GM23338 (cell line): ENCODE measurements at regions not wholly inside any gene's neighbourhood (a gene's known extent, or its start where the extent isn't known, plus 50 kb on each side); places are given as distances from the start of the nearest gene placed in this dataset.

Source experiments
- ATAC-seq: fragments of 200-7000 bp; cut with Tn5 transposase; 3 replicates; pipeline ENCODE4 v1.9.1; 2020
- DNase-seq: peaks from one replicate; pipeline ENCODE4 v3.0.0-alpha.2; 2015; ENCODE audit warnings: low spot score
- H2AFZ ChIP-seq: fragments of 200-600 bp; sonication (generic); 2 replicates; pipeline ENCODE4 v1.8.0; 2016; ENCODE audit warnings: antibody characterized with exemption, mild to moderate bottlenecking, moderate library complexity
- H3F3A ChIP-seq: fragments of 200-600 bp; sonication (generic); replicated peaks from 2 replicates; pipeline ENCODE4 v1.8.0; 2017; ENCODE audit warnings: antibody characterized with exemption, mixed run types, low read depth
- H3K27ac ChIP-seq: fragments of 200-600 bp; sonication (generic); 2 replicates; pipeline ENCODE4 v1.6.1; 2016; ENCODE audit warnings: low read depth
- H3K27me3 ChIP-seq: fragments of 200-600 bp; sonication (generic); 2 replicates; pipeline ENCODE4 v1.8.0; 2016; ENCODE audit warnings: mild to moderate bottlenecking, mixed run types, moderate library complexity; ENCODE audit not compliant: insufficient read depth
- H3K36me3 ChIP-seq: fragments of 200-600 bp; sonication (generic); 2 replicates; pipeline ENCODE4 v1.8.0; 2016; ENCODE audit warnings: mild to moderate bottlenecking; ENCODE audit not compliant: insufficient read depth
- H3K4me1 ChIP-seq: fragments of 200-600 bp; sonication (generic); 2 replicates; pipeline ENCODE4 v1.8.0; 2016; ENCODE audit warnings: mild to moderate bottlenecking, moderate library complexity; ENCODE audit not compliant: insufficient read depth
- H3K4me2 ChIP-seq: fragments of 200-600 bp; sonication (generic); 2 replicates; pipeline ENCODE4 v1.7.1; 2017; ENCODE audit warnings: mixed run types
- H3K4me3 ChIP-seq: fragments of 200-600 bp; sonication (generic); 2 replicates; pipeline ENCODE4 v1.6.1; 2016; ENCODE audit warnings: mixed run types
- H3K79me2 ChIP-seq: fragments of 200-600 bp; sonication (generic); replicated peaks from 2 replicates; pipeline ENCODE4 v1.8.0; 2017; ENCODE audit warnings: mild to moderate bottlenecking; ENCODE audit not compliant: insufficient read depth
- H3K9me2 ChIP-seq: fragments of 200-600 bp; sonication (generic); 2 replicates; pipeline ENCODE4 v1.8.0; 2017; ENCODE audit not compliant: insufficient read depth
- H4K20me1 ChIP-seq: fragments of 200-600 bp; sonication (generic); replicated peaks from 2 replicates; pipeline ENCODE4 v1.8.0; 2017; ENCODE audit warnings: mild to moderate bottlenecking; ENCODE audit not compliant: insufficient read depth
- H3K27ac Mint-ChIP-seq: 2 replicates; pipeline ENCODE4 v1.8.0; 2020; ENCODE audit warnings: inconsistent platforms, mild to moderate bottlenecking, moderate library complexity, mixed read lengths
- H3K27me3 Mint-ChIP-seq: 3 replicates; pipeline ENCODE4 v1.8.0; 2022; ENCODE audit warnings: low read depth, mild to moderate bottlenecking, moderate library complexity, mixed read lengths, inconsistent platforms; ENCODE audit not compliant: insufficient read depth, poor library complexity
- H3K36me3 Mint-ChIP-seq: 3 replicates; pipeline ENCODE4 v1.8.0; 2021; ENCODE audit warnings: low read depth, mild to moderate bottlenecking, inconsistent platforms, moderate library complexity, mixed read lengths
- H3K4me1 Mint-ChIP-seq: 3 replicates; pipeline ENCODE4 v1.8.0; 2020; ENCODE audit warnings: mild to moderate bottlenecking, inconsistent platforms, mixed read lengths
- H3K4me3 Mint-ChIP-seq: 3 replicates; pipeline ENCODE4 v1.8.0; 2021; ENCODE audit warnings: moderate library complexity, mild to moderate bottlenecking, inconsistent platforms, mixed read lengths
- H3K9me3 Mint-ChIP-seq: 3 replicates; pipeline ENCODE4 v1.8.0; 2020; ENCODE audit warnings: moderate library complexity, mild to moderate bottlenecking, inconsistent platforms, mixed read lengths
- CREB1 ChIP-seq: fragments of 250-450 bp; sonication (Bioruptor Pico); IDR thresholded peaks from 2 replicates; pipeline ENCODE4 v1.5.0; 2020; ENCODE audit warnings: low read depth, mild to moderate bottlenecking, moderate library complexity
- EZH2 ChIP-seq: fragments of 200-600 bp; sonication (generic); IDR thresholded peaks from one replicate; pipeline ENCODE4 v1.8.0; 2017; ENCODE audit warnings: antibody characterized with exemption, mild to moderate bottlenecking, low read depth; ENCODE audit not compliant: unreplicated experiment
- EZH2phosphoT487 ChIP-seq: fragments of 200-600 bp; sonication (generic); IDR thresholded peaks from one replicate; pipeline ENCODE4 v1.8.1; 2018; ENCODE audit warnings: antibody characterized with exemption; ENCODE audit not compliant: unreplicated experiment
- JUNB ChIP-seq: IDR thresholded peaks from one replicate; pipeline ENCODE4 v1.6.1; 2016; ENCODE audit warnings: antibody characterized with exemption; ENCODE audit not compliant: unreplicated experiment
- NANOG ChIP-seq: IDR thresholded peaks from 2 replicates; pipeline ENCODE4 v1.6.1; 2016; ENCODE audit warnings: antibody characterized with exemption, borderline replicate concordance
- POLR2AphosphoS5 ChIP-seq: IDR thresholded peaks from 2 replicates; pipeline ENCODE4 v1.6.1; 2016; ENCODE audit warnings: antibody characterized with exemption, low read depth
- STAT1 ChIP-seq: IDR thresholded peaks from one replicate; pipeline ENCODE4 v1.6.1; 2016; ENCODE audit warnings: antibody characterized with exemption; ENCODE audit not compliant: unreplicated experiment
- ZNF114 ChIP-seq: fragments of 250-450 bp; sonication (Bioruptor Pico); IDR thresholded peaks from 2 replicates; pipeline ENCODE4 v1.5.0; 2020; ENCODE audit warnings: mild to moderate bottlenecking, moderate library complexity
- ZNF331 ChIP-seq: fragments of 250-450 bp; sonication (Bioruptor Pico); IDR thresholded peaks from 2 replicates; pipeline ENCODE4 v1.5.0; 2020; ENCODE audit warnings: low read depth, mild to moderate bottlenecking, moderate library complexity
- TF ChIP-seq, protein P1 (sequence below), 2 experiments: fragments of 200-600 bp in 1 of 2; sonication (generic) in 1 of 2; conservative IDR thresholded peaks; 2 replicates each; pipeline versions ENCODE4 v1.5.1 to v1.6.1; 2016 to 2017; ENCODE audit warnings: antibody characterized with exemption in 2 of 2, low read depth in 2 of 2, mild to moderate bottlenecking in 2 of 2, moderate library complexity in 1 of 2
- TF ChIP-seq, protein P2 (sequence below): IDR thresholded peaks from one replicate; pipeline ENCODE4 v1.6.1; 2018; ENCODE audit warnings: antibody characterized with exemption; ENCODE audit not compliant: unreplicated experiment

DNA sequence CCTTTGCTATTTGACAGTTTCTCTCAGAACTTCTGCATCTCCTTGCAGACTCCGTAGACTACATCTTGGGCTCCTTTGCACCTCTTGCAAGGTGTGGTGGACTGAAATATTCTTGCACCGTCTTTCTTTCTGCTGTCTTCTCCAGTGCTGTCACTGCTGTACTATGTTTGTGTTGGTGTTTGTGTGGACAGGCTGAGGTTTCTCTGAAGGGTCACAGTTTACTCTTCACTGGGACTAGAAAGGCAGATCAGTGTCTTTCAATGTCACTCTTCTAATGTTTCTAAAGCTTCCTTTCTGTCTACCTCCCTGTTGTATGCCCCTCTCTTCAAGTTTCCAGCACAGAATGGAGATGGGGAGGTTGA, 410.0 kb upstream of the CD180 start (continued):
- TF ChIP-seq POLR2AphosphoS5 (no peak), NANOG (no peak), EZH2phosphoT487 (no peak), EZH2 (no peak), JUNB (no peak)
- TF ChIP-seq, protein P1, sequence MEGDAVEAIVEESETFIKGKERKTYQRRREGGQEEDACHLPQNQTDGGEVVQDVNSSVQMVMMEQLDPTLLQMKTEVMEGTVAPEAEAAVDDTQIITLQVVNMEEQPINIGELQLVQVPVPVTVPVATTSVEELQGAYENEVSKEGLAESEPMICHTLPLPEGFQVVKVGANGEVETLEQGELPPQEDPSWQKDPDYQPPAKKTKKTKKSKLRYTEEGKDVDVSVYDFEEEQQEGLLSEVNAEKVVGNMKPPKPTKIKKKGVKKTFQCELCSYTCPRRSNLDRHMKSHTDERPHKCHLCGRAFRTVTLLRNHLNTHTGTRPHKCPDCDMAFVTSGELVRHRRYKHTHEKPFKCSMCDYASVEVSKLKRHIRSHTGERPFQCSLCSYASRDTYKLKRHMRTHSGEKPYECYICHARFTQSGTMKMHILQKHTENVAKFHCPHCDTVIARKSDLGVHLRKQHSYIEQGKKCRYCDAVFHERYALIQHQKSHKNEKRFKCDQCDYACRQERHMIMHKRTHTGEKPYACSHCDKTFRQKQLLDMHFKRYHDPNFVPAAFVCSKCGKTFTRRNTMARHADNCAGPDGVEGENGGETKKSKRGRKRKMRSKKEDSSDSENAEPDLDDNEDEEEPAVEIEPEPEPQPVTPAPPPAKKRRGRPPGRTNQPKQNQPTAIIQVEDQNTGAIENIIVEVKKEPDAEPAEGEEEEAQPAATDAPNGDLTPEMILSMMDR (conservative IDR thresholded peaks at IDR 0.05; ENCODE audit: low read depth in 2 of 2), result no peak
- TF ChIP-seq, protein P2, sequence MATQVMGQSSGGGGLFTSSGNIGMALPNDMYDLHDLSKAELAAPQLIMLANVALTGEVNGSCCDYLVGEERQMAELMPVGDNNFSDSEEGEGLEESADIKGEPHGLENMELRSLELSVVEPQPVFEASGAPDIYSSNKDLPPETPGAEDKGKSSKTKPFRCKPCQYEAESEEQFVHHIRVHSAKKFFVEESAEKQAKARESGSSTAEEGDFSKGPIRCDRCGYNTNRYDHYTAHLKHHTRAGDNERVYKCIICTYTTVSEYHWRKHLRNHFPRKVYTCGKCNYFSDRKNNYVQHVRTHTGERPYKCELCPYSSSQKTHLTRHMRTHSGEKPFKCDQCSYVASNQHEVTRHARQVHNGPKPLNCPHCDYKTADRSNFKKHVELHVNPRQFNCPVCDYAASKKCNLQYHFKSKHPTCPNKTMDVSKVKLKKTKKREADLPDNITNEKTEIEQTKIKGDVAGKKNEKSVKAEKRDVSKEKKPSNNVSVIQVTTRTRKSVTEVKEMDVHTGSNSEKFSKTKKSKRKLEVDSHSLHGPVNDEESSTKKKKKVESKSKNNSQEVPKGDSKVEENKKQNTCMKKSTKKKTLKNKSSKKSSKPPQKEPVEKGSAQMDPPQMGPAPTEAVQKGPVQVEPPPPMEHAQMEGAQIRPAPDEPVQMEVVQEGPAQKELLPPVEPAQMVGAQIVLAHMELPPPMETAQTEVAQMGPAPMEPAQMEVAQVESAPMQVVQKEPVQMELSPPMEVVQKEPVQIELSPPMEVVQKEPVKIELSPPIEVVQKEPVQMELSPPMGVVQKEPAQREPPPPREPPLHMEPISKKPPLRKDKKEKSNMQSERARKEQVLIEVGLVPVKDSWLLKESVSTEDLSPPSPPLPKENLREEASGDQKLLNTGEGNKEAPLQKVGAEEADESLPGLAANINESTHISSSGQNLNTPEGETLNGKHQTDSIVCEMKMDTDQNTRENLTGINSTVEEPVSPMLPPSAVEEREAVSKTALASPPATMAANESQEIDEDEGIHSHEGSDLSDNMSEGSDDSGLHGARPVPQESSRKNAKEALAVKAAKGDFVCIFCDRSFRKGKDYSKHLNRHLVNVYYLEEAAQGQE, result no peak

DNA sequence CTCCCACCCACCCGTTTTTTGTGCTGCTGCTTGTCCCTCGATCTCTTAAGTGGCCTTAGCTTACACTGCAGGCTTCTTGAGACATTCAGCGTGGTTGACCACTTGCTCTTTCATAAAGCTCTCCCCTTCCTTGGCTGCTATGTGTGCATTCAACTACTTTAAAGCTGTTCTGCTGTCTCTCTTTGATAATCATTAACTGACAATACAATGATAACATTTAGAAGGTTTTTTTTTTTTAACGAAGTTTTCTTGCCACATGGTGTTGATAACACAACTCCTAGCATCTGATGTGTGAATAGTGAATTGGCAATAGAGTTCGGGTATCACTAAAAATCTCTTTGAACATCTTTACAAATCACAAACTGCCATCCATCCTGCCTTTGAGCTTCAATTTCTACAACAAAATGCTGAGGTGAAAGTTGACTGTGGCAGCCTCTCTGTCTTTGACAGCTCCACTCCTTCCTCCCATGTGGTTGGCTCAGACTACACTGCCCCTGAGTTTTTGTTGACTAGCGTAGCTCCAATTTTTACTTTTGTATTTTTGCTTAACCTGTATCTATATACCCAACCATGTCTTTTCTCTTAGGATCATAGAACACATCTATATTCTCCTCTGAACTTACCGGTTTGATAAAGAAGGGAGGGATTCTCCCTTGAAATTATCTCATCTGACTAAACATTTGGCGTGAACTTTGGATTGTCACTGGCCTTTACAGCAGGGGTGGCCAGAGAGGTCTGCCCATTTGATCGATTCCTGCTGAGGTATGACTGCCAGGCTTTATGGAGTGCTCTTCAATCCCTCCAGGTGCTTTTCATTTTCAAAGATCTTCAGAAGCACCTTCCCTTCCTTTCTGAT, 409.4 kb upstream of the CD180 start:
- Histone ChIP-seq H3K79me2 (no peaks in the 10 kb centered on the region), H3K9me2 (0 out of 2 replicates have a peak, but pooled peaks cover 6% of the 10 kb centered on the region), H3K27me3 (no peaks in the 10 kb centered on the region), H3K4me1 (no peaks in the 10 kb centered on the region), H3K27ac (no peak overlapping the region), H3K4me3 (no peak overlapping the region), H3K4me2 (no peak overlapping the region), H3F3A (no peaks in the 10 kb centered on the region), H4K20me1 (no peaks in the 10 kb centered on the region), H2AFZ (no peak overlapping the region), H3K36me3 (no peaks in the 10 kb centered on the region)
- H3K27me3 Mint-ChIP-seq, result peaks cover 2% of the 10 kb centered on the region
- no peak for ATAC-seq
- H3K27ac Mint-ChIP-seq, result no peak overlapping the region
- no peak for DNase-seq
- H3K9me3 Mint-ChIP-seq, result peaks cover 39% of the 10 kb centered on the region
- H3K4me1 Mint-ChIP-seq, result no peaks in the 10 kb centered on the region; the same call in 2 of the 3 replicates
- peaks cover 21% of the 10 kb centered on the region for H3K36me3 Mint-ChIP-seq
- no peak overlapping the region for H3K4me3 Mint-ChIP-seq
- TF ChIP-seq, protein P2, result no peak
- no peak for TF ChIP-seq JUNB
- no peak for TF ChIP-seq STAT1
- no peak for TF ChIP-seq ZNF331 (CRISPR knock-in tag)
- no peak for TF ChIP-seq EZH2phosphoT487
- TF ChIP-seq CREB1 (CRISPR knock-in tag), result no peak
- TF ChIP-seq, protein P1 (conservative IDR thresholded peaks at IDR 0.05; ENCODE audit: low read depth in 2 of 2), result no peak
- TF ChIP-seq NANOG, result no peak
- no peak for TF ChIP-seq ZNF114 (CRISPR knock-in tag)
- no peak for TF ChIP-seq EZH2
- no peak for TF ChIP-seq POLR2AphosphoS5
